IMR-90 (cell line): ENCODE measurements at regions not wholly inside any gene's neighbourhood (a gene's known extent, or its start where the extent isn't known, plus 50 kb on each side); places are given as distances from the start of the nearest gene placed in this dataset.

Experiments
- ATAC-seq: fragments of 200-7000 bp; cut with Tn5 transposase; 2 replicates; pipeline ENCODE4 v1.9.1; 2020; ENCODE audit warnings: low read depth, mild to moderate bottlenecking, moderate library complexity
- BruUV-seq: library from RNA; stranded (reverse); fragments of 400-500 nt; replicated peaks from 2 replicates; lab custom pipeline; 2021; lab: Mats Ljungman, UMichigan
- CTCF ChIA-PET: fragments of 300-600 bp; formaldehyde crosslinking; extraction: SDS; loops from one replicate; lab custom pipeline; 2021; ENCODE audit warnings: antibody characterized with exemption; lab: Yijun Ruan, JAX
- POLR2A ChIA-PET: fragments of 300-600 bp; sonication (Branson Sonifier 250); formaldehyde crosslinking; loops from one replicate; lab custom pipeline; 2022; ENCODE audit warnings: antibody characterized with exemption; ENCODE audit not compliant: unreplicated experiment; lab: Charles Lee
- DNase-seq: peaks from one replicate; pipeline ENCODE4 v3.0.0; 2013
- H2AFZ ChIP-seq: replicated peaks from 2 replicates; pipeline ENCODE3; 2013; ENCODE audit warnings: low read length, mild to moderate bottlenecking; ENCODE audit not compliant: poor library complexity
- H2AK5ac ChIP-seq: 2 replicates; pipeline ENCODE4 v1.6.1; 2013; ENCODE audit warnings: low read depth, low read length, inconsistent platforms
- H2AK9ac ChIP-seq: replicated peaks from 2 replicates; pipeline ENCODE3; 2013; ENCODE audit warnings: mild to moderate bottlenecking, low read depth, low read length, moderate library complexity; ENCODE audit not compliant: poor library complexity
- H2BK120ac ChIP-seq: 2 replicates; pipeline ENCODE4 v1.6.1; 2013; ENCODE audit warnings: low read depth, low read length, inconsistent platforms
- H2BK15ac ChIP-seq: 3 replicates; pipeline ENCODE4 v1.6.1; 2013; ENCODE audit warnings: low read depth, low read length, inconsistent platforms
- H2BK20ac ChIP-seq: 2 replicates; pipeline ENCODE4 v1.6.1; 2013; ENCODE audit warnings: low read depth, mild to moderate bottlenecking, inconsistent platforms, low read length, moderate library complexity
- H2BK5ac ChIP-seq: 2 replicates; pipeline ENCODE4 v1.6.1; 2013; ENCODE audit warnings: mild to moderate bottlenecking, low read depth, low read length, inconsistent platforms; ENCODE audit not compliant: poor library complexity, severe bottlenecking
- H3K14ac ChIP-seq: replicated peaks from 2 replicates; pipeline ENCODE4 v1.6.1; 2013; ENCODE audit warnings: low read depth, low read length, inconsistent platforms
- H3K18ac ChIP-seq: 2 replicates; pipeline ENCODE4 v1.6.1; 2013; ENCODE audit warnings: low read depth, low read length, control low read depth
- H3K23ac ChIP-seq: 2 replicates; pipeline ENCODE4 v1.6.1; 2013; ENCODE audit warnings: low read depth, low read length, inconsistent platforms
- H3K27ac ChIP-seq: 2 replicates; pipeline ENCODE4 v1.5.1; 2013; ENCODE audit warnings: mild to moderate bottlenecking, control low read depth, low read length; ENCODE audit not compliant: insufficient read depth
- H3K27me3 ChIP-seq: 2 replicates; pipeline ENCODE4 v1.6.1; 2013; ENCODE audit warnings: low read length; ENCODE audit not compliant: control insufficient read depth, insufficient read depth
- H3K36me3 ChIP-seq: 2 replicates; pipeline ENCODE4 v1.6.1; 2013; ENCODE audit warnings: low read length, mixed read lengths; ENCODE audit not compliant: control insufficient read depth, insufficient read depth
- H3K4ac ChIP-seq: 2 replicates; pipeline ENCODE4 v1.6.1; 2013; ENCODE audit warnings: low read depth, low read length, inconsistent platforms
- H3K4me1 ChIP-seq: 2 replicates; pipeline ENCODE4 v1.6.1; 2013; ENCODE audit warnings: low read length, mixed read lengths; ENCODE audit not compliant: control insufficient read depth, insufficient read depth
- H3K4me2 ChIP-seq: 2 replicates; pipeline ENCODE4 v1.6.1; 2013; ENCODE audit warnings: low read depth, mild to moderate bottlenecking, control low read depth, low read length, moderate library complexity
- H3K4me3 ChIP-seq: 2 replicates; pipeline ENCODE4 v1.5.1; 2013; ENCODE audit warnings: low read depth, mild to moderate bottlenecking, control low read depth, low read length, moderate library complexity; ENCODE audit not compliant: insufficient read depth
- H3K56ac ChIP-seq: 2 replicates; pipeline ENCODE4 v1.6.1; 2013; ENCODE audit warnings: low read length, inconsistent platforms; ENCODE audit not compliant: insufficient read depth; ENCODE audit errors: extremely low read depth
- H3K79me1 ChIP-seq, 2 experiments: 2 replicates each; pipeline ENCODE4 v1.6.1; 2013; ENCODE audit warnings: low read length in 2 of 2, inconsistent platforms in 1 of 2, low read depth in 1 of 2
- H3K9ac ChIP-seq: 2 replicates; pipeline ENCODE4 v1.6.1; 2013; ENCODE audit warnings: low read depth, low read length, control low read depth
- H3K9me1 ChIP-seq: 2 replicates; pipeline ENCODE4 v1.6.1; 2013; ENCODE audit warnings: low read length, inconsistent platforms; ENCODE audit not compliant: insufficient read depth
- H3K9me3 ChIP-seq: 2 replicates; pipeline ENCODE4 v1.6.1; 2013; ENCODE audit warnings: low read length; ENCODE audit not compliant: control insufficient read depth, insufficient read depth
- H4K20me1 ChIP-seq: 2 replicates; pipeline ENCODE4 v1.6.1; 2013; ENCODE audit warnings: low read length, inconsistent platforms; ENCODE audit not compliant: insufficient read depth
- H4K5ac ChIP-seq: 2 replicates; pipeline ENCODE4 v1.6.1; 2013; ENCODE audit warnings: mild to moderate bottlenecking, low read depth, low read length, control low read depth
- H4K8ac ChIP-seq, 2 experiments: 2 replicates each; pipeline ENCODE4 v1.6.1; 2013; ENCODE audit warnings: low read depth in 2 of 2, low read length in 2 of 2, control low read depth in 1 of 2, inconsistent platforms in 1 of 2
- H4K91ac ChIP-seq: 2 replicates; pipeline ENCODE4 v1.6.1; 2013; ENCODE audit warnings: low read depth, low read length, inconsistent platforms; ENCODE audit not compliant: insufficient read depth
- CEBPB ChIP-seq: IDR thresholded peaks from 2 replicates; pipeline ENCODE4 v1.6.1; 2012; ENCODE audit warnings: low read depth, low read length, improper control_type of control experiment
- WGBS, 2 experiments: methylation state at CpG; one replicate each; pipeline versions ENCODE4 v1.1.5 to v1.1.7; 2013; ENCODE audit warnings: missing lambda C conversion rate in 2 of 2; ENCODE audit not compliant: insufficient read length in 1 of 2; ENCODE audit errors: extremely low coverage in 2 of 2; 5-methylcytosine and 5-hydroxymethylcytosine counted together
- dilution Hi-C: fragments of 300-500 bp; cut with HindIII; formaldehyde crosslinking; loops from one replicate; pipeline ENCODE4 v1.14.3; 2018; ENCODE audit warnings: low sequenced_read_pairs; ENCODE audit not compliant: unreplicated experiment
- in situ Hi-C: fragments of 300-500 bp; cut with MboI; formaldehyde crosslinking; loops from 3 replicates; pipeline ENCODE4 v1.14.3; 2019; ENCODE audit warnings: low sequenced_read_pairs, inconsistent platforms, mixed read lengths
- intact Hi-C: fragments of 100-400 bp; cut with micrococcal nuclease; formaldehyde crosslinking; loops from 2 replicates; pipeline ENCODE4 v1.10.0; 2022

DNA sequence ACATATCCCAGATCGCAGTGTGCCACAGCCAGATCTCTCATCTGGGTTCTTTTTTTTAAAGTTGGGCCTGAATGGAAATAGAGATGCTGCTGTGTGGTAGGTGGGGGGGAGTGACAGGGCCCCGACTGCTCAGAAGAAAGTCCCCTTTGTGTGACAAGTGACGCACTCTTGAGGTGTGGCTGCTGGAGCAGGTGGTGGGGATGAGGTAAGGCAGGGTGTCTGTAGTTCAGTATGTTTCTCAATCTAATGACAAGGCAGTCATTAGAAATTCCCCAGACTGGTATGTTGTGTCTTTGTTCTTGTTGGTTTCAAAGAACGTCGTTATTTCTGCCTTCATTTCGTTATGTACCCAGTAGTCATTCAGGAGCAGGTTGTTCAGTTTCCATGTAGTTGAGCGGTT, 128.8 kb upstream of the TACR1 start:
- CTCF ChIA-PET = no interaction called here
- no peak for DNase-seq
- H3K27me3 ChIP-seq = peaks cover 4% of the 10 kb centered on the region

More for the DNA sequence above, 128.8 kb upstream of the TACR1 start:
- Histone ChIP-seq H4K20me1 (no peaks in the 10 kb centered on the region), H3K4me3 (no peak overlapping the region), H3K27ac (no peak overlapping the region), H2BK20ac (no peak overlapping the region), H3K14ac (no peak overlapping the region), H3K79me1 (no peaks in the 10 kb centered on the region), H2BK120ac (no peak overlapping the region), H3K9ac (no peak overlapping the region), H3K9me1 (no peaks in the 10 kb centered on the region), H3K4ac (no peak overlapping the region), H2BK5ac (no peak overlapping the region), H2AK5ac (no peak overlapping the region), H2AK9ac (no peak overlapping the region), H2BK15ac (no peak overlapping the region), H3K4me2 (no peak overlapping the region), H2AFZ (no peak overlapping the region), H3K4me1 (no peaks in the 10 kb centered on the region), H3K36me3 (no peaks in the 10 kb centered on the region), H3K9me3 (no peaks in the 10 kb centered on the region), H4K5ac (no peak overlapping the region), H3K18ac (no peak overlapping the region), H4K8ac (no peak overlapping the region), H3K56ac (no peak overlapping the region), H3K23ac (no peak overlapping the region), H4K91ac (no peak overlapping the region)
- in situ Hi-C loops (no loop called here), dilution Hi-C loops (no loop called here), intact Hi-C loops (no loop called here)
- 100% methylated on average over 1 of the region's 7 CpGs; no CpG with 5 or more reads in 1 of the 2 experiments for WGBS, 2 experiments
- ATAC-seq = no peak
- TF ChIP-seq CEBPB = no peak
- POLR2A ChIA-PET = no interaction called here
- no TSS peak for BruUV-seq
